K562 (cell line): ENCODE measurements at regions not wholly inside any gene's neighbourhood (a gene's known extent, or its start where the extent isn't known, plus 50 kb on each side); places are given as distances from the start of the nearest gene placed in this dataset.

ENCODE experiments used
- ATAC-seq: fragments of 200-7000 bp; cut with Tn5 transposase; 3 replicates; pipeline ENCODE4 v1.9.1; 2020; ENCODE audit warnings: moderate library complexity
- BruUV-seq: library from RNA; stranded (reverse); fragments of 400-500 nt; replicated peaks from 2 replicates; lab custom pipeline; 2021; lab: Mats Ljungman, UMichigan
- CTCF ChIA-PET: fragments of 300-600 bp; formaldehyde crosslinking; extraction: SDS; loops from one replicate; lab custom pipeline; 2021; ENCODE audit warnings: low intra/inter-chr PET ratio; lab: Yijun Ruan, JAX
- POLR2A ChIA-PET: fragments of 300-600, 350-650 bp; sonication (Branson Sonifier 250); formaldehyde crosslinking; extraction: SDS; loops from one replicate; lab custom pipeline; 2021; ENCODE audit warnings: antibody characterized with exemption, inconsistent platforms; lab: Yijun Ruan, JAX
- DNase-seq, 4 experiments: peaks; one replicate each; pipeline versions ENCODE4 v3.0.0 to v3.0.0-alpha.2; 2011 to 2018; ENCODE audit warnings: low spot score in 3 of 4, mixed read lengths in 3 of 4; ENCODE audit errors: extremely low read depth in 1 of 4
- FAIRE-seq: peaks from 2 replicates; lab custom pipeline; 2011; peaks lifted over from hg19 to GRCh38; lab: Jason Lieb, UNC
- H2AFZ ChIP-seq: 2 replicates; pipeline ENCODE4 v1.6.0; 2011; ENCODE audit warnings: low read depth, low read length, control low read depth, inconsistent platforms
- H3K27ac ChIP-seq: fragments of 200-600 bp; 3 replicates; pipeline ENCODE4 v1.8.0; 2011; ENCODE audit warnings: low read depth, mild to moderate bottlenecking, control low read depth, inconsistent platforms, low read length, moderate library complexity, mixed read lengths; ENCODE audit errors: extremely low read depth
- H3K27me3 ChIP-seq, 2 experiments: fragments of 300-600 bp in 1 of 2; 2 replicates in 1 of 2; 3 replicates in 1 of 2; pipeline versions ENCODE4 v1.6.0 to v1.8.0; 2011; ENCODE audit warnings: inconsistent platforms in 2 of 2, low read length in 2 of 2, mild to moderate bottlenecking in 1 of 2, mixed read lengths in 1 of 2, moderate library complexity in 1 of 2; ENCODE audit not compliant: control insufficient read depth in 2 of 2, insufficient read depth in 2 of 2
- H3K36me3 ChIP-seq: fragments of 300-600 bp; 3 replicates; pipeline ENCODE4 v1.8.0; 2011; ENCODE audit warnings: mild to moderate bottlenecking, low read length, inconsistent platforms; ENCODE audit not compliant: control insufficient read depth, insufficient read depth
- H3K4me1 ChIP-seq, 2 experiments: fragments of 200-600 bp in 1 of 2; replicated peaks in 1 of 2; 2 replicates in 1 of 2; 3 replicates in 1 of 2; pipeline versions ENCODE4 v1.5.1 to v1.8.0; 2011; ENCODE audit warnings: inconsistent platforms in 2 of 2, low read length in 2 of 2, mild to moderate bottlenecking in 1 of 2, mixed read lengths in 1 of 2, moderate library complexity in 1 of 2; ENCODE audit not compliant: control insufficient read depth in 2 of 2, insufficient read depth in 2 of 2
- H3K4me2 ChIP-seq: 2 replicates; pipeline ENCODE4 v1.6.1; 2011; ENCODE audit warnings: low read length, control low read depth, inconsistent platforms, mixed read lengths; ENCODE audit not compliant: insufficient read depth
- H3K4me3 ChIP-seq: fragments of 200-600 bp; sonication (generic), shearing (Covaris generic); 2 replicates; pipeline ENCODE4 v1.5.1; 2016; ENCODE audit warnings: control low read depth, inconsistent platforms
- H3K79me2 ChIP-seq: fragments of 200-600 bp; 3 replicates; pipeline ENCODE4 v1.8.0; 2011; ENCODE audit warnings: low read length, inconsistent platforms; ENCODE audit not compliant: control insufficient read depth, insufficient read depth
- H3K9ac ChIP-seq, 2 experiments: 2 replicates each; pipeline versions ENCODE4 v1.6.0 to v1.6.1; 2011; ENCODE audit warnings: low read depth in 2 of 2, low read length in 2 of 2, control low read depth in 1 of 2, inconsistent platforms in 1 of 2, mild to moderate bottlenecking in 1 of 2, mixed read lengths in 1 of 2; ENCODE audit not compliant: insufficient read depth in 1 of 2
- H3K9me1 ChIP-seq: one replicate; pipeline ENCODE4 v1.6.0; 2011; ENCODE audit warnings: inconsistent platforms, mild to moderate bottlenecking, low read length, moderate library complexity; ENCODE audit not compliant: control insufficient read depth, insufficient read depth
- H3K9me3 ChIP-seq: replicated peaks from 2 replicates; pipeline ENCODE4 v1.5.1; 2011; ENCODE audit warnings: low read depth, low read length, inconsistent platforms; ENCODE audit not compliant: control insufficient read depth, insufficient read depth
- H4K20me1 ChIP-seq: replicated peaks from 2 replicates; pipeline ENCODE4 v1.6.1; 2011; ENCODE audit warnings: low read length, inconsistent platforms, mixed read lengths; ENCODE audit not compliant: control insufficient read depth, insufficient read depth
- BRD4 ChIP-seq: fragments of 200-600 bp; sonication (generic); IDR thresholded peaks from 2 replicates; pipeline ENCODE4 v1.6.1; 2017; ENCODE audit warnings: inconsistent platforms
- CHD4 ChIP-seq: fragments of 200-600 bp; sonication (generic); IDR thresholded peaks from 3 replicates; pipeline ENCODE4 v1.6.1; 2012; ENCODE audit warnings: low read depth, mild to moderate bottlenecking, mixed read lengths, low read length, inconsistent platforms; ENCODE audit not compliant: insufficient read depth, insufficient replicate concordance, poor library complexity, severe bottlenecking
- CREBBP ChIP-seq: IDR thresholded peaks from one replicate; pipeline ENCODE4 v1.6.1; 2012; ENCODE audit warnings: low read depth, mild to moderate bottlenecking, control low read depth, inconsistent platforms, low read length
- ETV5 ChIP-seq: sonication (generic); formaldehyde crosslinking; IDR thresholded peaks from 2 replicates; pipeline ENCODE4 v1.4.0; 2020; ENCODE audit warnings: low read depth, mild to moderate bottlenecking, missing genetic modification reagents
- ETV6 ChIP-seq, 3 experiments: fragments of 150-350 bp in 1 of 3; sonication (generic) in 1 of 3; formaldehyde crosslinking in 1 of 3; IDR thresholded peaks; 2 replicates each; pipeline versions ENCODE4 v1.6.1 to v1.8.0; 2014 to 2022; ENCODE audit warnings: borderline replicate concordance in 2 of 3, low read depth in 2 of 3, antibody characterized with exemption in 1 of 3, low read length in 1 of 3, mild to moderate bottlenecking in 1 of 3, missing genetic modification reagents in 1 of 3
- GABPB1 ChIP-seq: sonication (generic); formaldehyde crosslinking; IDR thresholded peaks from 2 replicates; pipeline ENCODE4 v1.8.0; 2022; ENCODE audit warnings: mild to moderate bottlenecking, missing genetic modification reagents
- KAT7 ChIP-seq: sonication (generic); formaldehyde crosslinking; IDR thresholded peaks from 2 replicates; pipeline ENCODE4 v1.8.0; 2022; ENCODE audit warnings: missing genetic modification reagents, mild to moderate bottlenecking, borderline replicate concordance
- NUFIP1 ChIP-seq: fragments of 450-650 bp; IDR thresholded peaks from 2 replicates; pipeline ENCODE4 v1.6.1; 2018; ENCODE audit not compliant: partially characterized antibody
- PHB ChIP-seq: fragments of 250-450 bp; sonication (Bioruptor Pico); IDR thresholded peaks from 2 replicates; pipeline ENCODE4 v1.5.0; 2021
- RNF2 ChIP-seq: sonication (generic); IDR thresholded peaks from 2 replicates; pipeline ENCODE4 v1.6.1; 2016
- SMARCC2 ChIP-seq: fragments of 450-650 bp; IDR thresholded peaks from 2 replicates; pipeline ENCODE4 v1.6.1; 2017; ENCODE audit warnings: antibody characterized with exemption, moderate library complexity, mild to moderate bottlenecking, low read depth
- ZNF197 ChIP-seq: fragments of 200-800 bp; sonication (Bioruptor generic); IDR thresholded peaks from 2 replicates; pipeline ENCODE4 v1.6.1; 2016; ENCODE audit warnings: low read depth, missing genetic modification characterization, missing compliant biosample characterization
- ZNF583 ChIP-seq: fragments of 250-450 bp; sonication (Bioruptor Pico); IDR thresholded peaks from 2 replicates; pipeline ENCODE4 v1.4.0; 2020
- WGBS: fragments of 100-300 bp; shearing (Covaris generic); methylation state at CpG from one replicate; pipeline ENCODE4 v1.1.6; 2016; ENCODE audit warnings: low coverage, mixed read lengths; ENCODE audit not compliant: insufficient coverage; ENCODE audit errors: missing lambda C conversion rate; 5-methylcytosine and 5-hydroxymethylcytosine counted together
- in situ Hi-C: fragments of 300-500 bp; cut with MboI; formaldehyde crosslinking; loops from 4 replicates; pipeline ENCODE4 v1.15.0; 2018; ENCODE audit warnings: inconsistent platforms, mixed read lengths
- intact Hi-C: fragments of 100-400 bp; cut with micrococcal nuclease; formaldehyde crosslinking; loops from 2 replicates; pipeline ENCODE4 v1.14.2; 2022
- TF ChIP-seq, protein P1 (sequence below): IDR thresholded peaks from 2 replicates; pipeline ENCODE4 v1.6.1; 2012; ENCODE audit warnings: low read depth, low read length, improper control_type of control experiment, borderline replicate concordance
- TF ChIP-seq, protein P2 (sequence below): fragments of 250-450 bp; sonication (Bioruptor Pico); IDR thresholded peaks from 2 replicates; pipeline ENCODE4 v1.8.0; 2021; ENCODE audit warnings: mild to moderate bottlenecking, moderate library complexity
- TF ChIP-seq, protein P3 (sequence below): fragments of 250-450 bp; sonication (Bioruptor Pico); IDR thresholded peaks from 2 replicates; pipeline ENCODE4 v1.8.0; 2022; ENCODE audit warnings: moderate library complexity, mild to moderate bottlenecking, inconsistent platforms

DNA sequence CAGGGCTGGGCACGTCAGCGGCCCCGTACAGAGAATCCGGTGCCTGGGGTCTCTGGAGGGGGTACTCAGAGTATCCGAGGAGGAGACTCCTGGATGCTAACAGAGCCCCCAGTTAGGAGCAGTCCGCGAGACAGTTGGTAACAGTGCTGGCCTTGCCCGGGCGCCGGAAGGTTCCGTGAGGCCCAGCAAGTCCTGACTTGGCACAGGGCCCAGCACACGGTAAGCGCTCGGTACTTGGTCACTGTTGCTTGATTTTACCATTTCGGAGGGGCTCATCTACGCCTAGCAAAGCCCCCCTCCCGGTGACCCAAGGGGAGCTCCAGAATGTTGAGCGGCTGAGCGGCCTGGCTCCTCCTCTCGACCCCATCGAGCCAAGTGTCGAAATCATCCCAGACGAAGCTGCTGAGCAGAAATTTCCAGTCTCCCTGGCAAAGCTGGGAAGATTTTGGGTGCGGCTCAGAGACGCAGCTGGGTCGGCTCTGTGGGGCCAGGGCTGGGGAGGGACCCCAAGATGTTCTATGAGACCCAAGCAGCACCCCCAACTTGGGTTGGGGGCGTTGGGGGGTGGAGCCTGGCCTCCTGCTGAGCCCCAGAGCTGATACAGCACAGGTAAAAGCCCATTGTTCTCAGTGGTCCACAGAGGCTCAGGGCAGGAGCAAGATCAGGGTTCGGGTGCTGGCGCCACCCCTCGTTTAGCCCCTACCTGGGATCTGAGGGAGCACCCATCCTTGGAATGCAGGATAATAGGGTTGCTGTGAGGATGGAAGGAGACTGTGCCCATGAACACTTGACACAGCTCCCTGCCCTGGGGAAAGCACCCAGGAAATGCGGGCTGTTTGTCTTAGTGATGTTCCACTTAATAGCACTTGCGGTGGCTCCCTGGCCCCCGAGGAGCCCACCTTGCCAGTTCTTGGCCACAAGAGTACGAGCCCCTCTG, 137.2 kb downstream of the C9orf50 start:
- no peaks in the 10 kb centered on the region for H4K20me1 ChIP-seq
- H2AFZ ChIP-seq = peak overlapping the region; percentile 78
- in situ Hi-C loops (loop anchor here (10.0 kb wide), 1 partner anchor 309 kb away; the partner anchor contains the start of gene IER5L), intact Hi-C loops (loop anchor here (5.0 kb wide), 1 partner anchor 71 kb away; no protein-coding TSS in a partner anchor)
- H3K4me1 ChIP-seq = peaks cover 70 to 87% of the 10 kb centered on the region in 2 experiments
- ChIA-PET POLR2A (interaction anchor here (0.6 to 1.8 kb wide), 12 partner anchors 9 to 122 kb away, joined by 3 to 7 read pairs (median 3); no protein-coding TSS in a partner anchor), CTCF (no interaction called here)
- DNase-seq (peak in 3 of 4 experiments; percentile 30 to 57 (median 45)), ATAC-seq (peak; percentile 2), FAIRE-seq (peak; percentile 42)
- 27% methylated on average over 29 of the region's 34 CpGs for WGBS
- H3K9me3 ChIP-seq = no peaks in the 10 kb centered on the region
- peaks cover 6% of the 10 kb centered on the region for H3K79me2 ChIP-seq
- H3K36me3 ChIP-seq = no peaks in the 10 kb centered on the region
- peak overlapping the region; percentile 72 to 95 for H3K9ac ChIP-seq
- peak overlapping the region; percentile 74 for H3K4me2 ChIP-seq
- peak overlapping the region; percentile 56 for H3K4me3 ChIP-seq
- H3K9me1 ChIP-seq = no peaks in the 10 kb centered on the region
- BruUV-seq = TSS peak; percentile 69
- peak overlapping the region; percentile 83 for H3K27ac ChIP-seq
- H3K27me3 ChIP-seq = no peaks in the 10 kb centered on the region
- TF ChIP-seq SMARCC2 = no peak
- no peak for TF ChIP-seq CREBBP
- no peak for TF ChIP-seq ETV6 (IDR thresholded peaks at IDR 0.05; ENCODE audit: borderline replicate concordance in 1 of 2, low read depth in 2 of 2, low read length in 1 of 2)
- no peak for TF ChIP-seq ETV6 (CRISPR knock-in tag; IDR thresholded peaks at IDR 0.05; ENCODE audit: borderline replicate concordance)
- TF ChIP-seq, protein P1, sequence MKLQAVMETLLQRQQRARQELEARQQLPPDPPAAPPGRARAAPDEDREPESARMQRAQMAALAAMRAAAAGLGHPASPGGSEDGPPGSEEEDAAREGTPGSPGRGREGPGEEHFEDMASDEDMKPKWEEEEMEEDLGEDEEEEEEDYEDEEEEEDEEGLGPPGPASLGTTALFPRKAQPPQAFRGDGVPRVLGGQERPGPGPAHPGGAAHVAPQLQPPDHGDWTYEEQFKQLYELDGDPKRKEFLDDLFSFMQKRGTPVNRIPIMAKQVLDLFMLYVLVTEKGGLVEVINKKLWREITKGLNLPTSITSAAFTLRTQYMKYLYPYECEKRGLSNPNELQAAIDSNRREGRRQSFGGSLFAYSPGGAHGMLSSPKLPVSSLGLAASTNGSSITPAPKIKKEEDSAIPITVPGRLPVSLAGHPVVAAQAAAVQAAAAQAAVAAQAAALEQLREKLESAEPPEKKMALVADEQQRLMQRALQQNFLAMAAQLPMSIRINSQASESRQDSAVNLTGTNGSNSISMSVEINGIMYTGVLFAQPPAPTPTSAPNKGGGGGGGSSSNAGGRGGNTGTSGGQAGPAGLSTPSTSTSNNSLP = no peak
- TF ChIP-seq, protein P2, sequence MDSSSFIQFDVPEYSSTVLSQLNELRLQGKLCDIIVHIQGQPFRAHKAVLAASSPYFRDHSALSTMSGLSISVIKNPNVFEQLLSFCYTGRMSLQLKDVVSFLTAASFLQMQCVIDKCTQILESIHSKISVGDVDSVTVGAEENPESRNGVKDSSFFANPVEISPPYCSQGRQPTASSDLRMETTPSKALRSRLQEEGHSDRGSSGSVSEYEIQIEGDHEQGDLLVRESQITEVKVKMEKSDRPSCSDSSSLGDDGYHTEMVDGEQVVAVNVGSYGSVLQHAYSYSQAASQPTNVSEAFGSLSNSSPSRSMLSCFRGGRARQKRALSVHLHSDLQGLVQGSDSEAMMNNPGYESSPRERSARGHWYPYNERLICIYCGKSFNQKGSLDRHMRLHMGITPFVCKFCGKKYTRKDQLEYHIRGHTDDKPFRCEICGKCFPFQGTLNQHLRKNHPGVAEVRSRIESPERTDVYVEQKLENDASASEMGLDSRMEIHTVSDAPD = no peak
- TF ChIP-seq GABPB1 (CRISPR knock-in tag) = 0 out of 2 replicates have a peak, but pooled peaks have one; percentile 1
- TF ChIP-seq ZNF583 (CRISPR knock-in tag) = 0 out of 2 replicates have a peak, but pooled peaks have one; percentile 2
- no peak for TF ChIP-seq RNF2
- TF ChIP-seq CHD4 = no peak
- TF ChIP-seq NUFIP1 = no peak
- TF ChIP-seq, protein P3, sequence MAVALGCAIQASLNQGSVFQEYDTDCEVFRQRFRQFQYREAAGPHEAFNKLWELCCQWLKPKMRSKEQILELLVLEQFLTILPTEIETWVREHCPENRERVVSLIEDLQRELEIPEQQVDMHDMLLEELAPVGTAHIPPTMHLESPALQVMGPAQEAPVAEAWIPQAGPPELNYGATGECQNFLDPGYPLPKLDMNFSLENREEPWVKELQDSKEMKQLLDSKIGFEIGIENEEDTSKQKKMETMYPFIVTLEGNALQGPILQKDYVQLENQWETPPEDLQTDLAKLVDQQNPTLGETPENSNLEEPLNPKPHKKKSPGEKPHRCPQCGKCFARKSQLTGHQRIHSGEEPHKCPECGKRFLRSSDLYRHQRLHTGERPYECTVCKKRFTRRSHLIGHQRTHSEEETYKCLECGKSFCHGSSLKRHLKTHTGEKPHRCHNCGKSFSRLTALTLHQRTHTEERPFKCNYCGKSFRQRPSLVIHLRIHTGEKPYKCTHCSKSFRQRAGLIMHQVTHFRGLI (CRISPR knock-in tag) = 0 out of 2 replicates have a peak, but pooled peaks have one; percentile 4
- peak; percentile 91; the same call in 1 of the 2 replicates for TF ChIP-seq BRD4
- TF ChIP-seq KAT7 (CRISPR knock-in tag) = no peak
- TF ChIP-seq PHB (CRISPR knock-in tag) = no peak
- 0 out of 2 replicates have a peak, but pooled peaks have one; percentile 26 for TF ChIP-seq ZNF197 (CRISPR knock-in tag)
- TF ChIP-seq ETV5 (CRISPR knock-in tag) = 0 out of 2 replicates have a peak, but pooled peaks have one; percentile 15
